Pancreas (tissue), 10 donors: ENCODE measurements at regions not wholly inside any gene's neighbourhood (a gene's known extent, or its start where the extent isn't known, plus 50 kb on each side); places are given as distances from the start of the nearest gene placed in this dataset.

Experiments
- ATAC-seq, 4 donors: fragments of 200-7000 bp; cut with Tn5 transposase; one replicate each; pipeline versions ENCODE4 v1.8.0 to v1.9.1; 2020; ENCODE audit warnings: mild to moderate bottlenecking in 4 of 4, moderate library complexity in 4 of 4
- DNase-seq, 6 donors: peaks; one replicate each; pipeline ENCODE4 v3.0.0-alpha.2; 2020
- FAIRE-seq: peaks from 2 replicates; lab custom pipeline; 2012; peaks lifted over from hg19 to GRCh38; lab: Jason Lieb, UNC
- H3K27ac ChIP-seq, 4 donors: fragments of 200-600 bp; sonication (generic); 1 replicate in 3 of 4; 2 replicates in 1 of 4; pipeline versions ENCODE4 v1.5.0 to v1.8.0; 2020
- H3K27me3 ChIP-seq, 4 donors: fragments of 200-600 bp; one replicate each; pipeline ENCODE4 v1.8.0; 2021
- H3K36me3 ChIP-seq, 3 donors: fragments of 200-600 bp; sonication (generic) in 1 of 3; one replicate each; pipeline versions ENCODE4 v1.5.0 to v1.8.0; 2020 to 2021
- H3K4me1 ChIP-seq, 3 donors: fragments of 200-600 bp; one replicate each; pipeline ENCODE4 v1.8.0; 2021
- H3K4me3 ChIP-seq, 4 donors: fragments of 200-600 bp; sonication (generic) in 2 of 4; one replicate each; pipeline versions ENCODE4 v1.5.0 to v1.8.0; 2020 to 2021
- H3K9me3 ChIP-seq, 4 donors: fragments of 200-600 bp; one replicate each; pipeline ENCODE4 v1.8.0; 2021
- WGBS, 2 donors: extraction: QIAGEN DNeasy Blood & Tissue Kit; methylation state at CpG; one replicate each; pipeline ENCODE4 v1.1.7; 2013; 5-methylcytosine and 5-hydroxymethylcytosine counted together
- intact Hi-C, 3 donors: fragments of 100-400 bp; cut with DNase I; formaldehyde crosslinking; loops; one replicate each; pipeline versions ENCODE4 v1.11.1 to v1.14.2; 2022
- TF ChIP-seq, protein P1 (sequence below), 4 donors: fragments of 200-600 bp; sonication (generic) in 3 of 4; IDR thresholded peaks; one replicate each; pipeline versions ENCODE4 v1.5.0 to v1.8.0; 2021; ENCODE audit warnings: antibody characterized with exemption in 4 of 4
- donor health status: healthy with polysubstance abuse.
- donor health status: DM: no; HTN: no; CAD: no; lungs with moderate emphysema.
- donor health status: DM: no; HTN: no; CAD: no.
- donor health status: control.
- donor health status: control.
- donor health status: Bipolar disorder and iron deficiency.
- donor health status: DM: yes; HTN: yes; CAD: no.
- donor health status: DM: no; HTN: no; CAD: no.
- donor health status: DM: no; HTN: no; CAD: no.
- donor health status: DM: yes; HTN: yes; CAD: no.

DNA sequence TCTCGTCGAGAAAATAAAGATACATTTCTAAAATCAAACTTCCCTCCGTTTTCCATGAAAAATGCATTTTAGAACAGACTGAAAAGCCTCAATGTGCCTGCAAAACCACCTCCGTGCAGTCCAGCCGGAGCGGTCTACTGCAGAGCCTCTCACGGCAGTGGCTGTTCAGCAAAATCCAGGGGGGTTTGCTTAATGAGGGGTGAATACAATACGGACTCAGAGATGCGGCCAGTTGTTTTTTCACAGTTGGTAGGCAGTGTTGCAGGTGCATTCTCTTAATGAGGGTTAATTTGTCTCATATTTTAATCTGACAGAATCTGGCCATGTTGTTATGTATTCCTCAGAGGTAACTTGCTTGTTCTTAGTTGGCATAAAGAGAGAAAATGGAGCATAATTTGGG lies 223.0 kb downstream of the EBLN2 start:
- Histone ChIP-seq H3K27me3 (no peaks in the 10 kb centered on the region), H3K36me3 (no peaks in the 10 kb centered on the region), H3K27ac (no peak overlapping the region), H3K4me1 (no peaks in the 10 kb centered on the region), H3K4me3 (no peak overlapping the region), H3K9me3 (no peaks in the 10 kb centered on the region)
- ATAC-seq (no peak), DNase-seq (no peak), FAIRE-seq (no peak)
- TF ChIP-seq, protein P1, sequence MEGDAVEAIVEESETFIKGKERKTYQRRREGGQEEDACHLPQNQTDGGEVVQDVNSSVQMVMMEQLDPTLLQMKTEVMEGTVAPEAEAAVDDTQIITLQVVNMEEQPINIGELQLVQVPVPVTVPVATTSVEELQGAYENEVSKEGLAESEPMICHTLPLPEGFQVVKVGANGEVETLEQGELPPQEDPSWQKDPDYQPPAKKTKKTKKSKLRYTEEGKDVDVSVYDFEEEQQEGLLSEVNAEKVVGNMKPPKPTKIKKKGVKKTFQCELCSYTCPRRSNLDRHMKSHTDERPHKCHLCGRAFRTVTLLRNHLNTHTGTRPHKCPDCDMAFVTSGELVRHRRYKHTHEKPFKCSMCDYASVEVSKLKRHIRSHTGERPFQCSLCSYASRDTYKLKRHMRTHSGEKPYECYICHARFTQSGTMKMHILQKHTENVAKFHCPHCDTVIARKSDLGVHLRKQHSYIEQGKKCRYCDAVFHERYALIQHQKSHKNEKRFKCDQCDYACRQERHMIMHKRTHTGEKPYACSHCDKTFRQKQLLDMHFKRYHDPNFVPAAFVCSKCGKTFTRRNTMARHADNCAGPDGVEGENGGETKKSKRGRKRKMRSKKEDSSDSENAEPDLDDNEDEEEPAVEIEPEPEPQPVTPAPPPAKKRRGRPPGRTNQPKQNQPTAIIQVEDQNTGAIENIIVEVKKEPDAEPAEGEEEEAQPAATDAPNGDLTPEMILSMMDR (IDR thresholded peaks at IDR 0.05), result no peak
- WGBS, 2 donors, result 70 to 84% methylated on average over 9 of the region's 9 CpGs
- intact Hi-C loops, result no loop called here

DNA sequence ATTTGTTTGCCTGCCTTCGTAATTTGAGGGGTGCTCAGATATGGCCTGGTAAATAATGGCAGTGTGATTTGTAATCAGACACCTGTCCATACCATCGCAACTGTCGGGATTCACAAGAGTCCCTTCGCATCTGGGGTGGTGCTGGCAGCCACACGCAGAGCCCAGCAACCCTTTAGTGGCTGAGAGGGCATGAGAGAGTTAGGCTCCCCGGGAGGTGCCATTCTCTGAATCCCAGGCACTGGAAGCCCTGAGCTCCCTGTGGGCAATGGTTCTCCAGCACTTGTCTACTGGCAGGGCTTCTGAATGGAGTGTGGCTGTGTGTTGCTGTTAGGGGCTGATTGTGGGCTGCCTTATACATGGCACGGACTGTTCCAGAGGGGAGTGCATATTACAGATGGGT lies 230.1 kb downstream of the EBLN2 start:
- Histone ChIP-seq H3K27ac (no peak overlapping the region), H3K9me3 (no peaks in the 10 kb centered on the region), H3K27me3 (no peaks in the 10 kb centered on the region), H3K36me3 (no peaks in the 10 kb centered on the region), H3K4me3 (no peak overlapping the region), H3K4me1 (no peaks in the 10 kb centered on the region)
- TF ChIP-seq, protein P1 (IDR thresholded peaks at IDR 0.05), result no peak
- no peak for FAIRE-seq
- intact Hi-C loops, result no loop called here
- no peak for ATAC-seq
- DNase-seq, result no peak
- WGBS, 2 donors, result 42 to 48% methylated on average over 7 of the region's 7 CpGs

DNA sequence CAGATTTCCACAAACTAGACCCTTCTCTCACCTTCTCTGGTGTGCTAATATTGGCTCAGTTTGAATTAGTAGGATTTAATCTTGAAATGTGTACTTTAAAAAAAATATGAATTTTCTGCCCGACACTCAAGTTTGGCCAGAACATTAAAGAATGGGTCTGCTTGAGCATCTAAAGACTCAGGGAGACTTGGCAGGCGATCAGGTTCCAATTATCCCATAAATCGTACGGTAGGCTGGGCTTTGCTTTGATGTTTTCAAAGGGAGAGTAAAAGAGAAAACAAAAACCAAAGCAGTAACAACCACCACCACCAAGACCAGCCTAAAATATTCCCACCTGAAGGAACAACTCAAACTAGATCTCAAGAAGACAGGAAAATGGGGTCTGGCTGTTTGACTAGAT lies 230.8 kb downstream of the EBLN2 start:
- no peak overlapping the region for H3K27ac ChIP-seq
- H3K9me3 ChIP-seq, result no peaks in the 10 kb centered on the region
- no peaks in the 10 kb centered on the region for H3K27me3 ChIP-seq
- TF ChIP-seq, protein P1 (IDR thresholded peaks at IDR 0.05), result no peak
- no peak for DNase-seq
- WGBS, 2 donors, result 65 to 73% methylated on average over 4 of the region's 4 CpGs
- no peak for FAIRE-seq
- H3K4me1 ChIP-seq, result no peaks in the 10 kb centered on the region
- ATAC-seq, result no peak
- no peaks in the 10 kb centered on the region for H3K36me3 ChIP-seq
- intact Hi-C loops, result no loop called here
- no peak overlapping the region for H3K4me3 ChIP-seq

DNA sequence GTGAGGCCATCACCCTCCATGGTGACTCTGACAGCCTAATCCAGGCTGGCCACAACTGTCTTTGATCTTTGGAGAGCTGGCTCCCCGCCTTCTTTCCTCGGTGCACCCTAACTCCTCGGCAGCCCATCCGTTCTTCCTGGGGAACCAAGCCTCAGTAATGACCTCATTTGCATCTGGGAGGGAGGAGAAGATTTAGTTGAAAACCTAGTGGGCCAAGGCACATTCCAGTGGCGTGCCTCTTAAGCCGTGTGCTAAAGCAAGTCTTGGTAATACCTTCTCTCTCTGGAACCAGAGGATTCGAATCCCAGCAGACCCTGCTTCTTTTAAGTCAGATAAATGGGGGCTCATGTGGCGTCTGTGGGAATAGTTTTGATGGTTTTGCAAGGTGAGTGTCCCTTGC lies 233.1 kb downstream of the EBLN2 start:
- no peak for DNase-seq
- Histone ChIP-seq H3K4me1 (no peaks in the 10 kb centered on the region), H3K27ac (no peak overlapping the region), H3K36me3 (no peaks in the 10 kb centered on the region), H3K4me3 (no peak overlapping the region), H3K9me3 (no peaks in the 10 kb centered on the region), H3K27me3 (no peaks in the 10 kb centered on the region)
- no peak for ATAC-seq
- no peak for FAIRE-seq
- WGBS, 2 donors, result 54 to 58% methylated on average over 8 of the region's 8 CpGs
- intact Hi-C loops, result no loop called here
- TF ChIP-seq, protein P1 (IDR thresholded peaks at IDR 0.05), result no peak

DNA sequence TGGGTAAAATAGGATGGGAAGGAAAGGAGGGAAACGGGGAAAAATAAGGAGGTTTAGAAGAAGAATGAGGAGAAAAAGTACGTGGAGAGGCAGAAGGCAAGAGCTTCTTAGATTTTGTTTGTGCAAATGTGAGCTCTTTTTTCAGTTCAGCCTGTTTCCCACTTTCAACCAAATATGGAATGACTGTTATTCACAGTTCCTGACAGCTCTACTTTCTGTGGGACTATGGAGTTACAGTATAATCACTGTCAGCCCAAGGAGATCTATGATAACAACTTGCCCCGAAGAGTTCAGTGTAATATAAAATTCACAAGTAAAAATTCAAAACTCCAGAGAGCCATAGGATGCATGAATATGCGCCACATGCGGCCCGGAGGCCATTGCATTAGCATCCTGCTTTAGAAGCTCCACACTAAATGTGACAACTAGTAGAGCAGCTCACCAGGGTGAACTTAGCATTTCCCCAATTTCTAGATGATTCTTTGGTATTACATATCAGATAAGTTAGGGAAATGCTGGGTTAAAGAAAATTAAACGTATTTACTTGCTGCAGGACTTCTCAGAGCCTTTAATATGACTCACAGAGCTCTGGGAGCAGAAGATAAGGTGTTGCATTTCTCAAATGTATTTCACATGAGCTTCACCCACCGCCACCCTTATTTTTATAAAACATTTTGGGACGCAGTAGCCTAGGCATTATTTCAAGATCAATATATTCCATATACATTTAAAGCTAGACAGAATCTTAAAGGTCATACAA lies 234.6 kb downstream of the EBLN2 start:
- no peaks in the 10 kb centered on the region for H3K27me3 ChIP-seq
- no peak overlapping the region for H3K4me3 ChIP-seq
- no peak overlapping the region for H3K27ac ChIP-seq
- ATAC-seq, result no peak
- WGBS, 2 donors, result 81 to 88% methylated on average over 9 of the region's 9 CpGs
- H3K9me3 ChIP-seq, result no peaks in the 10 kb centered on the region
- no peak for FAIRE-seq
- intact Hi-C loops, result no loop called here
- H3K4me1 ChIP-seq, result no peaks in the 10 kb centered on the region
- no peak for DNase-seq
- no peaks in the 10 kb centered on the region for H3K36me3 ChIP-seq
- TF ChIP-seq, protein P1 (IDR thresholded peaks at IDR 0.05), result no peak
